GM12874 (cell line): ENCODE measurements at regions not wholly inside any gene's neighbourhood (a gene's known extent, or its start where the extent isn't known, plus 50 kb on each side); places are given as distances from the start of the nearest gene placed in this dataset.

Source experiments
- TF ChIP-seq, protein P1 (sequence below): IDR thresholded peaks from 2 replicates; pipeline ENCODE4 v1.5.1; 2011; ENCODE audit warnings: low read depth, mild to moderate bottlenecking, control low read depth, low read length, moderate library complexity; ENCODE audit not compliant: insufficient read depth

DNA sequence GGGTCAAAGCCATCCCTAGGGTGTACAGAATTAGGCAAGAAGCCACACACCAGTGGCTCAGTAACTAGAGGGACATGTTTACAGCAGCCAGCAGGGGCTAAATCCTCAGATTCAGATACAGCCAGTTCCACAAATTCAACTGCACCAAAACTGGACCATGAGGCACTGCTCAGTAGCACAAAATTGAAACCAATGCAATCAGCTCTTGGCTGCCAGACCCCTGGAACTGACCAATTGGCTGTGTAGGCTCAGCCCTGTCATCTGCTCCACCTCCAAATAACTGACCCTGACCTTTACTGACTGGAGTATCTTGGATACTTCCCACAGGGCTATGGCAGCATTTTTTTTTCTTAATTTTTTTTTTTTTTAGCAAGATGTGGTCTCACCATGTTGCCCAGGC lies 226.5 kb downstream of the FOXO1 start:
- TF ChIP-seq, protein P1, sequence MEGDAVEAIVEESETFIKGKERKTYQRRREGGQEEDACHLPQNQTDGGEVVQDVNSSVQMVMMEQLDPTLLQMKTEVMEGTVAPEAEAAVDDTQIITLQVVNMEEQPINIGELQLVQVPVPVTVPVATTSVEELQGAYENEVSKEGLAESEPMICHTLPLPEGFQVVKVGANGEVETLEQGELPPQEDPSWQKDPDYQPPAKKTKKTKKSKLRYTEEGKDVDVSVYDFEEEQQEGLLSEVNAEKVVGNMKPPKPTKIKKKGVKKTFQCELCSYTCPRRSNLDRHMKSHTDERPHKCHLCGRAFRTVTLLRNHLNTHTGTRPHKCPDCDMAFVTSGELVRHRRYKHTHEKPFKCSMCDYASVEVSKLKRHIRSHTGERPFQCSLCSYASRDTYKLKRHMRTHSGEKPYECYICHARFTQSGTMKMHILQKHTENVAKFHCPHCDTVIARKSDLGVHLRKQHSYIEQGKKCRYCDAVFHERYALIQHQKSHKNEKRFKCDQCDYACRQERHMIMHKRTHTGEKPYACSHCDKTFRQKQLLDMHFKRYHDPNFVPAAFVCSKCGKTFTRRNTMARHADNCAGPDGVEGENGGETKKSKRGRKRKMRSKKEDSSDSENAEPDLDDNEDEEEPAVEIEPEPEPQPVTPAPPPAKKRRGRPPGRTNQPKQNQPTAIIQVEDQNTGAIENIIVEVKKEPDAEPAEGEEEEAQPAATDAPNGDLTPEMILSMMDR = no peak

DNA sequence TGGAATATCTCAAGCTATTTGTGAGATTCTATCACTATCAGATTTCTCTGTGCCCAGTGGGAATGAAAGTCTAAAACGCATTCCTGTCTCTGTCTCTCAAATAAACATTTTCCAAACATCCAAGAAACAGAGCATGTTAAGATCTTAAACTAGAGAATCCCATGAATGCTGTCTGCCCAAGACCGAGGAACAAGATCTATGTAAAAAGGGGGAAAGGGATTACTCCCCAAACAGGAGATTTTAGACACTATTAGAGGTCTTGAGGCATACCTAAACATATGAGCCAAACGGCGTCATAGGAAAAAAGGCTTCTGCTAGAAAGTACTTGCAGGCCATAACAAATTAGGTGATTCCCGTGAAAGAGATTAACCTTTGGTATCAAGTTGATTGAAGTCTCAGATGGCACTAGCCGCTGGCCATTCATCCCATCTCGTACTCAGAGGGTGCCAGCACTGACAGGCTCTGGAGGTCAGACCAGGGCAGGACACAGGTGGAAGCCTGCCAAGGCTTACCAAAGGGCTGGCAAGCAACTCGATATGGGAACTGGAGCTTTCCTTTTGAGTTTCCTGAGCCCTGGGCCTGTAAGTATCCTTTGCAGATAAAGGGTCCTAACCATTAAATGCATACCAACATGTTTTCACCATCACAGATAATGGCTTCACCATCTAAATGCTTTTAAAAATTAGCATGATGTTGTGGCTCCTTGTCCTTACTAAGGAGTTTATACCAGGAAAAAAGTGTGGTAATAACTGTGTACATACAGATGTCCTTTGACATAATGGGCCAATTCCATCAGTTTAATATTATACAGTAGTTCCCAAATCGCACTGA lies 225.2 kb downstream of the FOXO1 start:
- TF ChIP-seq, protein P1 = no peak

DNA sequence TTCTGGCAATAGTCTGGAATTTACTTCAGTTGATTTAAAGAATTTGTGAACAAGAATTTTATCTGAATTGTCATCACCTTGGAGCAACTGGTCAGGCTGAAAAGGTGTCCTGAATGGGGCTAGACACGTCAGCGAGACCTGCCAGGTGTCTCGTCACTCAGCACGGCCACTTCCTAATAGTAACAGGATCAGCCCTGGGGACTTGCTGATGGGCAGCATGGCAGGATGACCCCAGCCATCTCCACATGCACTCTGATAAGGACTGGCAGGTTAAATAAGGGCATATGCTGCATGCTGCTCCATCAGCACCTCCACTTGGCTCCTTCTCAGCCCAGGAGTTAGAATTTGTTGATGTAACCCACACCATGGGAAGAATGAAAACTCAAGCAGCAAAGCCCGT lies 224.2 kb downstream of the FOXO1 start:
- TF ChIP-seq, protein P1 = no peak

DNA sequence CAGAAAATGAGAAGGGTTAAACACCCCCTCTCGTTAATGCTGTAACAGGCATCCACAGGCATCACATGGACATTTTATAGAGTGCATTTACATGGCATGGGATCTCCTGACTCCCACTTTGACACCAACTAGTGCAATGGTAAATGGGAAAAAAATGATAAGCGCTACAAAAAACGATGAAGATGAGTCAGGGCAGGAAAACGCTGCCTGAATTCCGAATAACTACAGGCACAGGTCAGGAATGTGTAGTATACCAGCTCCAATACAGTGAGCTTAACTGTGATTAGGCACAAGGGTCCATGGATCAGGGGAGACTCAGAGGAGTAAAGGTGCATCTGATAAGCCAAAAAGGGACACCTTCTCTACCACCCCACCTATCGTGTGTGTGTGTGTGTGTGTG lies 223.6 kb downstream of the FOXO1 start:
- TF ChIP-seq, protein P1 = no peak

DNA sequence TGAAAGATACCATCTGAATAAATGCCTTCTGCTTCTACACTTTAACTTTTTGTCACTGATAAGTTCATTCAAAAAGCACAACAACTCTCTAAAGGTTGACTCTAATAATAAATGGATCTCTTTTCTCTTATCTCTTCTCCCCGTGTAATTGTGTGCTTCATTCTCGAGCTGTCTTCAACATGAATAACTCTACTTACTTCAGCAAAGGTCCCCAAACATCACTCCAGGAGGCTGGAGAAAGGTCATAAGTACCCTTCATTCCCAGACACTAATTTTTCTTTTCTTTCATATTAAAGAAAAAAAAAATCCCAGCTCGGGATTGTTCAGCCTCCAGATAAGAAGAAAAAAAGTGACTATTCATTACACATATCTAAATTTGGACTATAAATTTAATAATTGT lies 222.2 kb downstream of the FOXO1 start:
- TF ChIP-seq, protein P1 = no peak

DNA sequence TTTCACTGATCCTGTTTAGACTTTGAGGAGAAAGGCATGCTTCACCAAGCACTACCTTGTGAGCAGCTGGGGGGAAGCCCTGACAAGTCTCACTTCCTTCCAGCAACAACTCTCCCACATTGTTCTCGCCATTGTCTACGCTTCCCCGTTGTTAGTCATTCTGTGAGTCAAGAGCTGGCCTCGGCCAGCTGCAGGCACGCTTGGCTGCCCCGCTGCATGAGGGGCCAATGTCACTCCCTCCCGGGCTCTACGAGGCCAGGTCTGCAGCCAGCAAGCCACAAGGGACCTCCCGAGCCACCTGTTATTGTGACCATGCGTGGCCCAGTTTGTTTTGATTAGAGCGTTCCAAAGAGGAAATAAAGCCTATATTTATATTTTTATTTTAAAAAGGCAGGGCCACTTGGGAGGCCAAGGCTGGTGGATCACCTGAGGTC lies 220.9 kb downstream of the FOXO1 start:
- TF ChIP-seq, protein P1 = no peak

DNA sequence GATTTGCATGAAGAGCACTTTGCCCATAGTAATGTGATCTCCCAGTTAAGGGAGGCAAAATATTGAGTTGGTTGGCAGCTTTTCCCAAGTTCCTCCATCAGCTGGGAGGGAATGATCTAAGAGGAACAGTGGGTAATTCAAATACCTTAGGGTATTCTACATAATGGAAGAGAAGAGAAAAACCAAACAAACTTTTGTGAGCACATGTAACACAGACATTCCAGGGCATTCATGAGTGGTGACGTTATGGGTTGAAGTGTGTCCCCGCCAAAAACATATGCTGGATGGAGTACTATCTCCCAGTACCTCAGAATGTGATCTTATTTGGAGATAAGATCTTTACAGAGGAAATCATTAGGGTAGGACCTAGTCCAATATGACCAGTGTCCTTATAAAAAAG lies 220.1 kb downstream of the FOXO1 start:
- TF ChIP-seq, protein P1 = no peak
